ENCODE measurements at regions not wholly inside any gene's neighbourhood (a gene's known extent, or its start where the extent isn't known, plus 50 kb on each side); places are given as distances from the start of the nearest gene placed in this dataset.

GRCh38 chr14:27688841-27689444 is 1077.6 kb upstream of the FOXG1 start:
- H2BK120ac ChIP-seq (ENCODE audit: low read depth, low read length) = no peak overlapping the region
- intact Hi-C loops (cut with micrococcal nuclease) (no loop called here), in situ Hi-C loops (cut with MboI; ENCODE audit: low sequenced_read_pairs) (no loop called here), dilution Hi-C loops (cut with HindIII; ENCODE audit: low sequenced_read_pairs, unreplicated experiment) (no loop called here)
- no peak overlapping the region for H3K9ac ChIP-seq (ENCODE audit: low read depth, low read length)
- no peak for DNase-seq
- no peak overlapping the region for H3K4me2 ChIP-seq (ENCODE audit: low read depth, low read length)
- H2AK5ac ChIP-seq (ENCODE audit: low read depth, low read length) = no peak overlapping the region
- no peak overlapping the region for H3K27ac ChIP-seq (ENCODE audit: insufficient read depth, low read length)
- H4K8ac ChIP-seq (ENCODE audit: low read depth in 2 of 2, low read length in 2 of 2) = no peak overlapping the region
- H4K91ac ChIP-seq (ENCODE audit: insufficient read depth, low read depth, low read length) = no peak overlapping the region
- H2AK9ac ChIP-seq (replicated peaks; ENCODE audit: low read depth, low read length, poor library complexity) = no peak overlapping the region
- peaks cover 3% of the 10 kb centered on the region for H3K9me3 ChIP-seq (ENCODE audit: control insufficient read depth, insufficient read depth, low read length)
- CTCF ChIA-PET = no interaction called here
- no peak overlapping the region for H3K18ac ChIP-seq (ENCODE audit: low read depth, low read length)
- no peaks in the 10 kb centered on the region for H3K36me3 ChIP-seq (ENCODE audit: control insufficient read depth, insufficient read depth, low read length)
- no peak overlapping the region for H2BK20ac ChIP-seq (ENCODE audit: low read depth, low read length)
- H3K4me1 ChIP-seq (ENCODE audit: control insufficient read depth, insufficient read depth, low read length) = no peaks in the 10 kb centered on the region
- H2AFZ ChIP-seq (replicated peaks; ENCODE audit: low read length, poor library complexity) = no peak overlapping the region
- no CpG with 5 or more reads among the region's 8 CpGs for WGBS, 2 experiments (ENCODE audit: extremely low coverage in 2 of 2, insufficient read length in 1 of 2)
- no peak for ATAC-seq (ENCODE audit: low read depth)
- H2BK5ac ChIP-seq (ENCODE audit: low read depth, low read length, poor library complexity, severe bottlenecking) = no peak overlapping the region
- H3K27me3 ChIP-seq (ENCODE audit: control insufficient read depth, insufficient read depth, low read length) = no peaks in the 10 kb centered on the region
- no peak overlapping the region for H3K4ac ChIP-seq (ENCODE audit: low read depth, low read length)
- no TSS peak for BruUV-seq (replicated peaks)
- H3K56ac ChIP-seq (ENCODE audit: extremely low read depth, insufficient read depth, low read length) = no peak overlapping the region
- POLR2A ChIA-PET (ENCODE audit: unreplicated experiment) = no interaction called here
- TF ChIP-seq BHLHE40 (IDR thresholded peaks at IDR 0.05; ENCODE audit: low read depth, low read length) (no peak), ELK1 (IDR thresholded peaks at IDR 0.05; ENCODE audit: borderline replicate concordance, low read depth, low read length) (no peak), CTCF (conservative IDR thresholded peaks at IDR 0.05; ENCODE audit: low read depth, low read length) (no peak), SMC3 (IDR thresholded peaks at IDR 0.05; ENCODE audit: low read depth, low read length) (no peak), CHD1 (IDR thresholded peaks at IDR 0.05; ENCODE audit: low read depth, low read length) (no peak), MXI1 (IDR thresholded peaks at IDR 0.05; ENCODE audit: borderline replicate concordance, low read depth, low read length) (no peak), USF2 (IDR thresholded peaks at IDR 0.05; ENCODE audit: low read depth, low read length) (no peak), FOS (IDR thresholded peaks at IDR 0.05; ENCODE audit: low read depth, low read length) (no peak), RFX5 (IDR thresholded peaks at IDR 0.05; ENCODE audit: low read depth, low read length) (no peak), RAD21 (IDR thresholded peaks at IDR 0.05; ENCODE audit: low read length) (no peak)
- H3K9me1 ChIP-seq (ENCODE audit: insufficient read depth, low read length) = no peaks in the 10 kb centered on the region
- no peak overlapping the region for H3K23ac ChIP-seq (ENCODE audit: low read depth, low read length)
- H4K20me1 ChIP-seq (ENCODE audit: insufficient read depth, low read length) = no peaks in the 10 kb centered on the region
- H3K4me3 ChIP-seq (ENCODE audit: insufficient read depth, low read depth, low read length) = no peak overlapping the region
- no peak overlapping the region for H4K5ac ChIP-seq (ENCODE audit: low read depth, low read length)
- no peak overlapping the region for H3K14ac ChIP-seq (replicated peaks; ENCODE audit: low read depth, low read length)
- no peaks in the 10 kb centered on the region for H3K79me1 ChIP-seq (ENCODE audit: low read depth in 1 of 2, low read length in 2 of 2)
- no peak overlapping the region for H2BK15ac ChIP-seq (ENCODE audit: low read depth, low read length)

Data from IMR-90 (cell line).